HL-60 (cell line): ENCODE measurements at regions not wholly inside any gene's neighbourhood (a gene's known extent, or its start where the extent isn't known, plus 50 kb on each side); places are given as distances from the start of the nearest gene placed in this dataset.

Experiments
- DNase-seq, 2 experiments: peaks; one replicate each; pipeline ENCODE4 v3.0.0-alpha.2; 2010 to 2020; ENCODE audit warnings: low read depth in 1 of 2, low spot score in 1 of 2
- H3K27ac ChIP-seq: fragments of 250-450 bp; sonication (Bioruptor Pico); replicated peaks from 2 replicates; pipeline ENCODE4 v1.5.1; 2020; ENCODE audit warnings: mild to moderate bottlenecking, moderate library complexity
- H3K27me3 ChIP-seq: fragments of 250-450 bp; sonication (Bioruptor Pico); 2 replicates; pipeline ENCODE4 v1.5.1; 2021; ENCODE audit warnings: mild to moderate bottlenecking, moderate library complexity; ENCODE audit not compliant: insufficient read depth, poor library complexity, severe bottlenecking
- H3K4me3 ChIP-seq: replicated peaks from 2 replicates; pipeline ENCODE4 v1.5.1; 2011; ENCODE audit warnings: mild to moderate bottlenecking, control low read depth, low read length; ENCODE audit not compliant: insufficient read depth
- GABPA ChIP-seq: IDR thresholded peaks from 2 replicates; pipeline ENCODE4 v1.6.1; 2012; ENCODE audit warnings: low read depth
- POLR2AphosphoS5 ChIP-seq: IDR thresholded peaks from 2 replicates; pipeline ENCODE4 v1.6.1; 2012; ENCODE audit warnings: low read depth
- SPI1 ChIP-seq: IDR thresholded peaks from 2 replicates; pipeline ENCODE4 v1.6.1; 2012; ENCODE audit warnings: low read depth, mild to moderate bottlenecking, borderline replicate concordance
- TF ChIP-seq, protein P1 (sequence below): IDR thresholded peaks from one replicate; pipeline ENCODE4 v1.5.1; 2011; ENCODE audit warnings: low read length, control low read depth, inconsistent platforms; ENCODE audit not compliant: insufficient read depth
- TF ChIP-seq, protein P2 (sequence below): IDR thresholded peaks from 2 replicates; pipeline ENCODE4 v1.6.1; 2012; ENCODE audit warnings: low read depth; ENCODE audit not compliant: insufficient replicate concordance

DNA sequence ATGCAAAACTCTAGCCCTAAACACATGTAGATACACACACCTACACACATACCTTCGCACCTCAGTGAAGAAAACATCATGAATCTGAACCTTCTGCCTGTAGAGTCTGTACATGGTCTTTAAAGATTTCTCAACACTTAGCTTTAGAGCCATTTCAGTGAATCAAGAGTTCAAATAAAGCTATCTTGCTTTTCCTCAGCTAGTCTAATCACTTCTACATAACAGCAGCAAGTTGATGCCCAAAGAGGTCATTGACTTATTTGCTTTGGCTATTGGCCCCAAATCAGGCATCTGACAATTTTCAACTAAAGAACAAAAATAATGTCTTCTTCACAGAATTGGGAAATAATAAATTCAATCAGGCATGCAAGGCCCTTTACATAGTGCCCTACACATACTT, 127.9 kb upstream of the SGCD start:
- no peak for DNase-seq
- no peak overlapping the region for H3K27ac ChIP-seq
- H3K4me3 ChIP-seq = no peak overlapping the region
- no peaks in the 10 kb centered on the region for H3K27me3 ChIP-seq
- TF ChIP-seq, protein P1, sequence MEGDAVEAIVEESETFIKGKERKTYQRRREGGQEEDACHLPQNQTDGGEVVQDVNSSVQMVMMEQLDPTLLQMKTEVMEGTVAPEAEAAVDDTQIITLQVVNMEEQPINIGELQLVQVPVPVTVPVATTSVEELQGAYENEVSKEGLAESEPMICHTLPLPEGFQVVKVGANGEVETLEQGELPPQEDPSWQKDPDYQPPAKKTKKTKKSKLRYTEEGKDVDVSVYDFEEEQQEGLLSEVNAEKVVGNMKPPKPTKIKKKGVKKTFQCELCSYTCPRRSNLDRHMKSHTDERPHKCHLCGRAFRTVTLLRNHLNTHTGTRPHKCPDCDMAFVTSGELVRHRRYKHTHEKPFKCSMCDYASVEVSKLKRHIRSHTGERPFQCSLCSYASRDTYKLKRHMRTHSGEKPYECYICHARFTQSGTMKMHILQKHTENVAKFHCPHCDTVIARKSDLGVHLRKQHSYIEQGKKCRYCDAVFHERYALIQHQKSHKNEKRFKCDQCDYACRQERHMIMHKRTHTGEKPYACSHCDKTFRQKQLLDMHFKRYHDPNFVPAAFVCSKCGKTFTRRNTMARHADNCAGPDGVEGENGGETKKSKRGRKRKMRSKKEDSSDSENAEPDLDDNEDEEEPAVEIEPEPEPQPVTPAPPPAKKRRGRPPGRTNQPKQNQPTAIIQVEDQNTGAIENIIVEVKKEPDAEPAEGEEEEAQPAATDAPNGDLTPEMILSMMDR = no peak
- TF ChIP-seq GABPA (no peak), SPI1 (no peak), POLR2AphosphoS5 (no peak)
- TF ChIP-seq, protein P2, sequence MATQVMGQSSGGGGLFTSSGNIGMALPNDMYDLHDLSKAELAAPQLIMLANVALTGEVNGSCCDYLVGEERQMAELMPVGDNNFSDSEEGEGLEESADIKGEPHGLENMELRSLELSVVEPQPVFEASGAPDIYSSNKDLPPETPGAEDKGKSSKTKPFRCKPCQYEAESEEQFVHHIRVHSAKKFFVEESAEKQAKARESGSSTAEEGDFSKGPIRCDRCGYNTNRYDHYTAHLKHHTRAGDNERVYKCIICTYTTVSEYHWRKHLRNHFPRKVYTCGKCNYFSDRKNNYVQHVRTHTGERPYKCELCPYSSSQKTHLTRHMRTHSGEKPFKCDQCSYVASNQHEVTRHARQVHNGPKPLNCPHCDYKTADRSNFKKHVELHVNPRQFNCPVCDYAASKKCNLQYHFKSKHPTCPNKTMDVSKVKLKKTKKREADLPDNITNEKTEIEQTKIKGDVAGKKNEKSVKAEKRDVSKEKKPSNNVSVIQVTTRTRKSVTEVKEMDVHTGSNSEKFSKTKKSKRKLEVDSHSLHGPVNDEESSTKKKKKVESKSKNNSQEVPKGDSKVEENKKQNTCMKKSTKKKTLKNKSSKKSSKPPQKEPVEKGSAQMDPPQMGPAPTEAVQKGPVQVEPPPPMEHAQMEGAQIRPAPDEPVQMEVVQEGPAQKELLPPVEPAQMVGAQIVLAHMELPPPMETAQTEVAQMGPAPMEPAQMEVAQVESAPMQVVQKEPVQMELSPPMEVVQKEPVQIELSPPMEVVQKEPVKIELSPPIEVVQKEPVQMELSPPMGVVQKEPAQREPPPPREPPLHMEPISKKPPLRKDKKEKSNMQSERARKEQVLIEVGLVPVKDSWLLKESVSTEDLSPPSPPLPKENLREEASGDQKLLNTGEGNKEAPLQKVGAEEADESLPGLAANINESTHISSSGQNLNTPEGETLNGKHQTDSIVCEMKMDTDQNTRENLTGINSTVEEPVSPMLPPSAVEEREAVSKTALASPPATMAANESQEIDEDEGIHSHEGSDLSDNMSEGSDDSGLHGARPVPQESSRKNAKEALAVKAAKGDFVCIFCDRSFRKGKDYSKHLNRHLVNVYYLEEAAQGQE = no peak

DNA sequence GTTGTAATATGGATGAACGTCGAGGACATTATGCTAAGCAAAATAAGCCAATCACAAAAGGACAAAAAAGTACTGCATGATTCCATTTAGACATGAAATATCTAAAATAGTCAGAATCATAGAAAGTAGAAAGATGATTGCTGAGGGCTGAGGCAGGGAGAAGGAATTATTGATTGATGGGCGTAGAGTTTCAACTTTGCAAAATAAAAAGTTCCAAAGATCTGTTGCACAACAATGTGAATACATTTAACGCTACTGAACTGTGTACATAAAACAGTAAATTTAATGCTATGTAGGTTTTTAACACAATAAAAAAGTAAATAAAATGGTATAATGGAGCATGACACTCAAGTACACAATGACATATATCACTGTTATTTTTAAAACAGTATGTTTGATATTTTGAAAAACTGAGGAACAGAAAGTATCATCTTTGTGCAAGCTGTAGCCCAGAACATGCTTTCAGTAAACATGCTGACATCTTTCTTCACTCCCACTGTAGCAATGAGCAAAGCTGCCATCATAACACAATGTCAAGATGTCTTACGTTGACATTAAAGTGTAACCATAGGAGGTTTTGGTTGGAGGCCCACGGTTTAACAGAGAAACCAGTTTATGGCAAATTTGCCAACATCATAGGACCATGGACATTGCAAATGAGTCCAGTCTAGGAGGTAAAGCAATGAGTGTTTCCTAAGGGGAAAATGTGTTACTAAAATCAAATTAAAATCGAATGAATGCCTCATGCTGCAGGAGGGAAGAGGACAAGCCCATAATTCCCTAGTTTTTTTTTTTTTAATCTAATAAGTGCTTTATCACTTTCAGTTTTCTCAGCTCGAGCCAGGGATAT, 125.8 kb upstream of the SGCD start:
- TF ChIP-seq, protein P1 = no peak
- TF ChIP-seq, protein P2 = no peak
- H3K27me3 ChIP-seq = no peaks in the 10 kb centered on the region
- no peak overlapping the region for H3K4me3 ChIP-seq
- no peak for DNase-seq
- H3K27ac ChIP-seq = no peak overlapping the region

DNA sequence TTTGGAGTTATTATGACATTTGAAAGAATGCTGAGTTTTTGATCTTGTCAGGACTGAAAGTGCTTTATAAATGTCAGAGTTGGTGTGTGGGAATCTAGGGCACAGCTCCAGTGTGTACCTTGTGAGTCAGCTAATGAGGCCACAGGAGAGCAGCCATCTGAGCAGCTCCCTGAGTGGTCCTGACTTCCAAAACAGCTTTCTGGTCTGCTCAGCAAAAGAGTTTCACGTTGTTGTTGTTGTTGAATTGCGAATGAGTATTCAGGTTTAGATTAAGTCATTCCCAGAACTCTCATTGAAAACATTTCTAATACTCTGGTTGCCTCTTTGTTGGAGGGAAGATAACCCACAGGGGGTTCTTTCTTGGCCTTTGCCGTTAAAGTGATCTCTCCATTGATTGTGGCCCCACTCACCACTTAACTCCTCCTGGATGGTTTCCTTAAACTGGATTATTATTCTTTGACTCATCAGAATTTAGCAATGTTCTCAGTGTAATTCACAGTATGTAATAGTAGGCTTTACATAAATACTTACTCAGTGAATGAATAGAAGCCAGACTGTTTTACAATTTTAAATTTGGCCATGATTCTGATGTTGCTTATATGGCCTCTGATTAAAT, 125.1 kb upstream of the SGCD start:
- DNase-seq = no peak
- Histone ChIP-seq H3K27me3 (no peaks in the 10 kb centered on the region), H3K27ac (no peak overlapping the region), H3K4me3 (no peak overlapping the region)
- TF ChIP-seq, protein P1 = no peak
- TF ChIP-seq, protein P2 = no peak
- TF ChIP-seq POLR2AphosphoS5 (no peak), SPI1 (no peak), GABPA (no peak)
